H1 (cell line): ENCODE measurements at regions not wholly inside any gene's neighbourhood (a gene's known extent, or its start where the extent isn't known, plus 50 kb on each side); places are given as distances from the start of the nearest gene placed in this dataset.

Source experiments
- CTCF ChIA-PET: fragments of 300-600 bp; sonication (Branson Sonifier 250); formaldehyde crosslinking; loops from one replicate; lab custom pipeline; 2021; ENCODE audit not compliant: partially characterized antibody; lab: Charles Lee
- POLR2A ChIA-PET: fragments of 300-600 bp; sonication (Branson Sonifier 250); formaldehyde crosslinking; loops from one replicate; lab custom pipeline; 2021; ENCODE audit warnings: inconsistent platforms; ENCODE audit not compliant: partially characterized antibody; lab: Charles Lee
- DNase-seq, 2 experiments: peaks; one replicate each; pipeline versions ENCODE4 v3.0.0 to v3.0.0-alpha.2; 2010 to 2022; ENCODE audit warnings: low spot score in 2 of 2, low read depth in 1 of 2, mixed read lengths in 1 of 2
- FAIRE-seq: peaks from 2 replicates; lab custom pipeline; 2011; peaks lifted over from hg19 to GRCh38; lab: Jason Lieb, UNC
- H2AFZ ChIP-seq: 2 replicates; pipeline ENCODE4 v1.8.1; 2012; ENCODE audit warnings: low read length, inconsistent platforms
- H2AK5ac ChIP-seq: 2 replicates; pipeline ENCODE4 v1.6.1; 2013; ENCODE audit warnings: low read depth, low read length
- H2BK120ac ChIP-seq: replicated peaks from 2 replicates; pipeline ENCODE3; 2013; ENCODE audit warnings: low read depth, low read length, inconsistent platforms
- H2BK12ac ChIP-seq: 2 replicates; pipeline ENCODE4 v1.6.1; 2013; ENCODE audit warnings: low read depth, low read length
- H2BK15ac ChIP-seq: 2 replicates; pipeline ENCODE4 v1.6.1; 2013; ENCODE audit warnings: low read length
- H2BK20ac ChIP-seq: 2 replicates; pipeline ENCODE4 v1.6.1; 2013; ENCODE audit warnings: low read length
- H2BK5ac ChIP-seq: 2 replicates; pipeline ENCODE4 v1.6.1; 2013; ENCODE audit warnings: low read depth, low read length
- H3K14ac ChIP-seq: 2 replicates; pipeline ENCODE4 v1.6.1; 2013; ENCODE audit warnings: inconsistent platforms; ENCODE audit not compliant: insufficient read length
- H3K18ac ChIP-seq: 2 replicates; pipeline ENCODE4 v1.6.1; 2013; ENCODE audit warnings: low read length; ENCODE audit errors: extremely low read depth
- H3K23ac ChIP-seq: 2 replicates; pipeline ENCODE4 v1.6.1; 2013; ENCODE audit warnings: inconsistent platforms; ENCODE audit not compliant: insufficient read length
- H3K23me2 ChIP-seq: 2 replicates; pipeline ENCODE4 v1.6.1; 2013; ENCODE audit warnings: low read depth, low read length
- H3K27ac ChIP-seq: 2 replicates; pipeline ENCODE4 v1.6.1; 2011; ENCODE audit warnings: low read depth, low read length, inconsistent platforms
- H3K27me3 ChIP-seq, 4 experiments: replicated peaks in 1 of 4; 1 replicate in 1 of 4; 2 replicates in 3 of 4; pipeline versions ENCODE4 v1.6.1 to v1.8.1; 2011 to 2013; ENCODE audit warnings: low read length in 3 of 4, mild to moderate bottlenecking in 3 of 4, inconsistent platforms in 2 of 4, mixed read lengths in 2 of 4, moderate library complexity in 1 of 4; ENCODE audit not compliant: control insufficient read depth in 3 of 4, insufficient read depth in 3 of 4; ENCODE audit errors: extremely low read depth in 1 of 4
- H3K36me3 ChIP-seq, 4 experiments: 2 replicates each; pipeline versions ENCODE4 v1.6.1 to v1.8.1; 2011 to 2013; ENCODE audit warnings: mild to moderate bottlenecking in 4 of 4, low read length in 3 of 4, moderate library complexity in 2 of 4, control low read depth in 1 of 4, inconsistent platforms in 1 of 4; ENCODE audit not compliant: insufficient read depth in 4 of 4, control insufficient read depth in 2 of 4
- H3K4ac ChIP-seq: replicated peaks from 2 replicates; pipeline ENCODE3; 2013; ENCODE audit warnings: low read length, low read depth, mixed read lengths, inconsistent platforms; ENCODE audit not compliant: insufficient read length
- H3K4me1 ChIP-seq, 4 experiments: replicated peaks in 1 of 4; 1 replicate in 1 of 4; 2 replicates in 3 of 4; pipeline versions ENCODE4 v1.6.1 to v1.8.1; 2011 to 2013; ENCODE audit warnings: low read length in 3 of 4, inconsistent platforms in 2 of 4, mixed read lengths in 1 of 4; ENCODE audit not compliant: insufficient read depth in 4 of 4, control insufficient read depth in 3 of 4
- H3K4me2 ChIP-seq, 2 experiments: 2 replicates each; pipeline versions ENCODE4 v1.6.1 to v1.8.1; 2011 to 2013; ENCODE audit warnings: low read depth in 2 of 2, low read length in 2 of 2, control low read depth in 1 of 2, inconsistent platforms in 1 of 2, mild to moderate bottlenecking in 1 of 2; ENCODE audit not compliant: insufficient read depth in 1 of 2
- H3K4me3 ChIP-seq, 4 experiments: fragments of 200-600, 300-600 bp in 1 of 4; sonication (generic), shearing (Covaris generic), sonication (Bioruptor Twin) in 1 of 4; 2 replicates each; pipeline versions ENCODE4 v1.5.1 to v1.8.1; 2011 to 2016; ENCODE audit warnings: low read length in 4 of 4, low read depth in 3 of 4, control low read depth in 2 of 4, inconsistent platforms in 2 of 4, mild to moderate bottlenecking in 2 of 4, mixed read lengths in 1 of 4, moderate library complexity in 1 of 4; ENCODE audit not compliant: insufficient read depth in 2 of 4; ENCODE audit errors: extremely low read depth in 1 of 4
- H3K56ac ChIP-seq: replicated peaks from 2 replicates; pipeline ENCODE3; 2013; ENCODE audit warnings: low read depth, mild to moderate bottlenecking, mixed read lengths, low read length, inconsistent platforms; ENCODE audit not compliant: insufficient read length
- H3K79me1 ChIP-seq: 2 replicates; pipeline ENCODE4 v1.6.1; 2013; ENCODE audit warnings: low read depth, low read length, control low read depth
- H3K79me2 ChIP-seq, 2 experiments: 2 replicates each; pipeline versions ENCODE4 v1.6.1 to v1.8.1; 2012 to 2013; ENCODE audit warnings: low read length in 2 of 2, mild to moderate bottlenecking in 2 of 2, inconsistent platforms in 1 of 2; ENCODE audit not compliant: insufficient read depth in 2 of 2, control insufficient read depth in 1 of 2
- H3K9ac ChIP-seq, 4 experiments: replicated peaks in 1 of 4; 1 replicate in 1 of 4; 2 replicates in 3 of 4; pipeline versions ENCODE4 v1.6.1 to v1.8.1; 2011 to 2013; ENCODE audit warnings: low read depth in 3 of 4, low read length in 3 of 4, control low read depth in 2 of 4, mild to moderate bottlenecking in 2 of 4, moderate library complexity in 2 of 4, inconsistent platforms in 1 of 4; ENCODE audit errors: extremely low read depth in 1 of 4
- H3K9me3 ChIP-seq, 2 experiments: 2 replicates each; pipeline versions ENCODE4 v1.6.1 to v1.8.1; 2012 to 2013; ENCODE audit warnings: mild to moderate bottlenecking in 2 of 2, moderate library complexity in 2 of 2, control low read depth in 1 of 2, inconsistent platforms in 1 of 2, low read depth in 1 of 2, low read length in 1 of 2, mixed read lengths in 1 of 2; ENCODE audit not compliant: insufficient read depth in 2 of 2
- H4K20me1 ChIP-seq, 2 experiments: replicated peaks in 1 of 2; 2 replicates each; pipeline versions ENCODE3 to v1.8.1; 2011 to 2013; ENCODE audit warnings: inconsistent platforms in 2 of 2, low read length in 2 of 2, mild to moderate bottlenecking in 1 of 2; ENCODE audit not compliant: insufficient read depth in 2 of 2, control insufficient read depth in 1 of 2
- H4K5ac ChIP-seq: 2 replicates; pipeline ENCODE4 v1.6.1; 2013; ENCODE audit warnings: low read length, low read depth, mixed read lengths, inconsistent platforms; ENCODE audit not compliant: insufficient read length
- H4K8ac ChIP-seq: 2 replicates; pipeline ENCODE4 v1.8.0; 2013; ENCODE audit warnings: mild to moderate bottlenecking, moderate library complexity, low read length, inconsistent platforms; ENCODE audit not compliant: insufficient read depth; ENCODE audit errors: extremely low read depth
- H4K91ac ChIP-seq: replicated peaks from 2 replicates; pipeline ENCODE3; 2013; ENCODE audit warnings: low read length, mixed read lengths, inconsistent platforms; ENCODE audit not compliant: insufficient read length
- ASH2L ChIP-seq: fragments of 200-600, 300-600 bp; sonication (generic); IDR thresholded peaks from one replicate; pipeline ENCODE4 v1.7.1; 2017; ENCODE audit warnings: low read length
- CTBP2 ChIP-seq: IDR thresholded peaks from 2 replicates; pipeline ENCODE4 v1.7.0; 2011; ENCODE audit warnings: borderline replicate concordance, mild to moderate bottlenecking, moderate library complexity, mixed read lengths, low read length; ENCODE audit not compliant: insufficient read depth, insufficient read length
- EGR1 ChIP-seq: IDR thresholded peaks from 2 replicates; pipeline ENCODE4 v1.6.1; 2011; ENCODE audit warnings: low read depth, low read length, borderline replicate concordance
- HDAC6 ChIP-seq: IDR thresholded peaks from one replicate; pipeline ENCODE4 v1.7.1; 2012; ENCODE audit warnings: low read depth, mild to moderate bottlenecking, inconsistent platforms, low read length, moderate library complexity
- NANOG ChIP-seq: IDR thresholded peaks from 2 replicates; pipeline ENCODE4 v1.6.1; 2011; ENCODE audit warnings: low read length, low read depth, mild to moderate bottlenecking, inconsistent platforms; ENCODE audit not compliant: insufficient read depth, poor library complexity, severe bottlenecking
- RXRA ChIP-seq: IDR thresholded peaks from 2 replicates; pipeline ENCODE4 v1.6.1; 2011; ENCODE audit warnings: low read depth, mild to moderate bottlenecking, low read length, moderate library complexity; ENCODE audit not compliant: insufficient read depth
- SIX5 ChIP-seq: IDR thresholded peaks from 2 replicates; pipeline ENCODE4 v1.6.1; 2011; ENCODE audit warnings: mild to moderate bottlenecking, low read depth, low read length
- SP2 ChIP-seq: IDR thresholded peaks from 2 replicates; pipeline ENCODE4 v1.6.1; 2012; ENCODE audit warnings: mild to moderate bottlenecking, low read length, inconsistent platforms
- SUZ12 ChIP-seq: fragments of 200-600 bp; sonication (generic); IDR thresholded peaks from 2 replicates; pipeline ENCODE4 v1.6.1; 2012; ENCODE audit warnings: mild to moderate bottlenecking, inconsistent platforms, low read length, moderate library complexity, mixed read lengths
- WGBS, 2 experiments: shearing (Covaris generic) in 1 of 2; methylation state at CpG; one replicate each; pipeline versions ENCODE4 v1.1.6 to v1.1.7; 2013 to 2015; ENCODE audit warnings: low lambda C conversion rate in 2 of 2, mixed read lengths in 2 of 2, inconsistent platforms in 1 of 2, low coverage in 1 of 2, missing lambda C conversion rate in 1 of 2; ENCODE audit not compliant: insufficient replicate concordance in 2 of 2, insufficient coverage in 1 of 2, insufficient read length in 1 of 2; ENCODE audit errors: extremely low coverage in 1 of 2, missing lambda C conversion rate in 1 of 2; 5-methylcytosine and 5-hydroxymethylcytosine counted together
- TF ChIP-seq, protein P1 (sequence below): IDR thresholded peaks from 2 replicates; pipeline ENCODE4 v1.6.1; 2012; ENCODE audit warnings: inconsistent platforms

DNA sequence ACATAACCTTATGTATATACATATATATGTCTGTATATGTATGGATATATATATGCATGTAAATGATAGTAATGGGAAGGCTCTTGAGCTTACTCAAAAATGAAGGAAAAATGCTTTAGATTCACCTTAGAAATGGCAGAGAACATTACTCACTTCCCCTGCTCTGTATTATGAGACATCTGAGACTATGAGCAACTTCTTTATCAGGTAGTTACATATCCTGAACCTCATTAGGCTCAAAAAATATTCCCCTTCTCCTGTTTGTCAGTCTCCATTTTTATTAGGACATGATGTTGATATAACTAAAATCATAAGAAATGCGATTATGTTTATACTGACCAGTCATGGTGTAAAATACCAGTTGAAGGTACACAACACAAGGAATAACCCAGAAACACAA lies 800.1 kb upstream of the ZWINT start:
- H3K4me3 ChIP-seq = no peak overlapping the region
- no peak overlapping the region for H2BK120ac ChIP-seq
- H2BK12ac ChIP-seq = no peak overlapping the region
- no peak overlapping the region for H4K91ac ChIP-seq
- H3K18ac ChIP-seq = no peak overlapping the region
- H2BK15ac ChIP-seq = no peak overlapping the region
- no peak overlapping the region for H4K8ac ChIP-seq
- no peak overlapping the region for H3K56ac ChIP-seq
- POLR2A ChIA-PET = no interaction called here
- no peak overlapping the region for H2BK20ac ChIP-seq
- no peak overlapping the region for H2AFZ ChIP-seq
- TF ChIP-seq EGR1 = no peak
- TF ChIP-seq, protein P1, sequence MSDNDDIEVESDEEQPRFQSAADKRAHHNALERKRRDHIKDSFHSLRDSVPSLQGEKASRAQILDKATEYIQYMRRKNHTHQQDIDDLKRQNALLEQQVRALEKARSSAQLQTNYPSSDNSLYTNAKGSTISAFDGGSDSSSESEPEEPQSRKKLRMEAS = no peak
- no peak for TF ChIP-seq HDAC6
- no peak for TF ChIP-seq CTBP2
- TF ChIP-seq ASH2L = no peak
- TF ChIP-seq NANOG = no peak
- no peak for TF ChIP-seq SUZ12
- no peak for TF ChIP-seq SP2
- TF ChIP-seq SIX5 = no peak
- no peak for TF ChIP-seq RXRA
- no peak overlapping the region for H3K4me2 ChIP-seq
- no peak overlapping the region for H3K23ac ChIP-seq
- no peak overlapping the region for H3K27ac ChIP-seq
- H3K79me1 ChIP-seq = no peaks in the 10 kb centered on the region
- H3K4me1 ChIP-seq = peaks cover 0 to 4% (median 0%) of the 10 kb centered on the region in 4 experiments; a peak in 2 of 7 replicates
- CTCF ChIA-PET = no interaction called here
- no peak overlapping the region for H3K14ac ChIP-seq
- no peak overlapping the region for H3K9ac ChIP-seq
- peaks cover 0 to 3% of the 10 kb centered on the region in 2 experiments; a peak in 1 of 4 replicates for H3K79me2 ChIP-seq
- no peaks in the 10 kb centered on the region for H3K36me3 ChIP-seq
- H3K4ac ChIP-seq = no peak overlapping the region
- 95% methylated on average over 1 of the region's 1 CpG; no CpG with 5 or more reads in 1 of the 2 experiments for WGBS, 2 experiments
- no peaks in the 10 kb centered on the region; the same call in 1 of the 2 replicates for H3K23me2 ChIP-seq
- DNase-seq (no peak), FAIRE-seq (no peak)
- H3K27me3 ChIP-seq = no peaks in the 10 kb centered on the region
- H4K20me1 ChIP-seq = no peaks in the 10 kb centered on the region
- no peak overlapping the region for H4K5ac ChIP-seq
- H2AK5ac ChIP-seq = no peak overlapping the region
- no peak overlapping the region for H2BK5ac ChIP-seq
- no peaks in the 10 kb centered on the region for H3K9me3 ChIP-seq
